Osteocyte (in vitro differentiated cells): ENCODE measurements at regions not wholly inside any gene's neighbourhood (a gene's known extent, or its start where the extent isn't known, plus 50 kb on each side); places are given as distances from the start of the nearest gene placed in this dataset.

Experiments used
- DNase-seq: peaks from one replicate; pipeline ENCODE4 v3.0.0; 2021; ENCODE audit warnings: mixed read lengths; ENCODE audit not compliant: unreplicated experiment; ENCODE audit errors: extremely low spot score
- H3K27ac Mint-ChIP-seq: one replicate; pipeline ENCODE4 v1.8.0; 2021; ENCODE audit warnings: mild to moderate bottlenecking, mixed read lengths; ENCODE audit not compliant: unreplicated experiment
- H3K27me3 Mint-ChIP-seq: one replicate; pipeline ENCODE4 v1.8.0; 2021; ENCODE audit warnings: mixed read lengths; ENCODE audit not compliant: unreplicated experiment
- H3K36me3 Mint-ChIP-seq: one replicate; pipeline ENCODE4 v1.8.0; 2021; ENCODE audit warnings: mixed read lengths; ENCODE audit not compliant: unreplicated experiment
- H3K4me1 Mint-ChIP-seq: one replicate; pipeline ENCODE4 v1.8.0; 2021; ENCODE audit warnings: mixed read lengths; ENCODE audit not compliant: unreplicated experiment
- H3K4me3 Mint-ChIP-seq: one replicate; pipeline ENCODE4 v1.8.0; 2021; ENCODE audit warnings: mild to moderate bottlenecking, moderate library complexity, mixed read lengths; ENCODE audit not compliant: unreplicated experiment
- H3K9me3 Mint-ChIP-seq: one replicate; pipeline ENCODE4 v1.8.0; 2021; ENCODE audit warnings: mixed read lengths; ENCODE audit not compliant: unreplicated experiment
- CTCF ChIP-seq: fragments of 200-600 bp; sonication (generic); IDR thresholded peaks from 2 replicates; pipeline ENCODE4 v1.5.0; 2021; ENCODE audit warnings: antibody characterized with exemption, mild to moderate bottlenecking, moderate library complexity

GRCh38 chr19:28150129-28150528 lies 1062.8 kb downstream of the UQCRFS1 start:
- Mint-ChIP-seq H3K4me1 (no peaks in the 10 kb centered on the region), H3K36me3 (no peaks in the 10 kb centered on the region), H3K27me3 (no peaks in the 10 kb centered on the region), H3K27ac (no peak overlapping the region), H3K9me3 (peaks cover 14% of the 10 kb centered on the region), H3K4me3 (no peak overlapping the region)
- TF ChIP-seq CTCF, result no peak
- no peak for DNase-seq

- TF ChIP-seq CTCF, result no peak
- H3K4me3 Mint-ChIP-seq, result no peak overlapping the region
Observed at GRCh38 chr19:28148554-28148953, 1064.4 kb downstream of the UQCRFS1 start.

GRCh38 chr19:28142258-28142657 lies 1070.7 kb downstream of the UQCRFS1 start:
- Mint-ChIP-seq H3K27me3 (no peaks in the 10 kb centered on the region), H3K27ac (no peak overlapping the region)
- DNase-seq, result no peak

More at GRCh38 chr19:28148554-28148953, 1064.4 kb downstream of the UQCRFS1 start:
- Mint-ChIP-seq H3K9me3 (peaks cover 19% of the 10 kb centered on the region), H3K27ac (no peak overlapping the region), H3K27me3 (no peaks in the 10 kb centered on the region), H3K36me3 (no peaks in the 10 kb centered on the region), H3K4me1 (no peaks in the 10 kb centered on the region)
- no peak for DNase-seq

GRCh38 chr19:28140201-28140600 lies 1072.8 kb downstream of the UQCRFS1 start:
- no peaks in the 10 kb centered on the region for H3K27me3 Mint-ChIP-seq
- no peaks in the 10 kb centered on the region for H3K36me3 Mint-ChIP-seq
- no peak for DNase-seq
- H3K4me3 Mint-ChIP-seq, result no peak overlapping the region
- peaks cover 27% of the 10 kb centered on the region for H3K9me3 Mint-ChIP-seq
- no peaks in the 10 kb centered on the region for H3K4me1 Mint-ChIP-seq
- no peak overlapping the region for H3K27ac Mint-ChIP-seq
- TF ChIP-seq CTCF, result no peak

More at GRCh38 chr19:28142258-28142657, 1070.7 kb downstream of the UQCRFS1 start:
- TF ChIP-seq CTCF, result no peak
- Mint-ChIP-seq H3K4me1 (no peaks in the 10 kb centered on the region), H3K36me3 (no peaks in the 10 kb centered on the region), H3K9me3 (peaks cover 35% of the 10 kb centered on the region), H3K4me3 (no peak overlapping the region)

GRCh38 chr19:28137772-28138171 lies 1075.2 kb downstream of the UQCRFS1 start:
- Mint-ChIP-seq H3K36me3 (no peaks in the 10 kb centered on the region), H3K27me3 (no peaks in the 10 kb centered on the region), H3K27ac (no peak overlapping the region), H3K9me3 (peaks cover 26% of the 10 kb centered on the region), H3K4me3 (no peak overlapping the region), H3K4me1 (no peaks in the 10 kb centered on the region)
- TF ChIP-seq CTCF, result no peak
- DNase-seq, result no peak
